GM23248 (cell line): ENCODE measurements at regions not wholly inside any gene's neighbourhood (a gene's known extent, or its start where the extent isn't known, plus 50 kb on each side); places are given as distances from the start of the nearest gene placed in this dataset.

ENCODE experiments used
- EZH2 ChIP-seq: fragments of 200-600 bp; sonication (generic); IDR thresholded peaks from 2 replicates; pipeline ENCODE4 v1.6.1; 2018; ENCODE audit warnings: antibody characterized with exemption, mild to moderate bottlenecking; ENCODE audit not compliant: insufficient read depth, poor library complexity, severe bottlenecking
- EZH2phosphoT487 ChIP-seq: fragments of 200-600 bp; sonication (generic); IDR thresholded peaks from 2 replicates; pipeline ENCODE4 v1.6.1; 2018; ENCODE audit warnings: antibody characterized with exemption, moderate library complexity, mild to moderate bottlenecking, low read depth; ENCODE audit not compliant: insufficient read depth

- no peak for TF ChIP-seq EZH2
- TF ChIP-seq EZH2phosphoT487: no peak
These were observed 212.8 kb downstream of the PTN start for GRCh38 chr7:137130751-137131158.
